ENCODE measurements at regions not wholly inside any gene's neighbourhood (a gene's known extent, or its start where the extent isn't known, plus 50 kb on each side); places are given as distances from the start of the nearest gene placed in this dataset.

DNA sequence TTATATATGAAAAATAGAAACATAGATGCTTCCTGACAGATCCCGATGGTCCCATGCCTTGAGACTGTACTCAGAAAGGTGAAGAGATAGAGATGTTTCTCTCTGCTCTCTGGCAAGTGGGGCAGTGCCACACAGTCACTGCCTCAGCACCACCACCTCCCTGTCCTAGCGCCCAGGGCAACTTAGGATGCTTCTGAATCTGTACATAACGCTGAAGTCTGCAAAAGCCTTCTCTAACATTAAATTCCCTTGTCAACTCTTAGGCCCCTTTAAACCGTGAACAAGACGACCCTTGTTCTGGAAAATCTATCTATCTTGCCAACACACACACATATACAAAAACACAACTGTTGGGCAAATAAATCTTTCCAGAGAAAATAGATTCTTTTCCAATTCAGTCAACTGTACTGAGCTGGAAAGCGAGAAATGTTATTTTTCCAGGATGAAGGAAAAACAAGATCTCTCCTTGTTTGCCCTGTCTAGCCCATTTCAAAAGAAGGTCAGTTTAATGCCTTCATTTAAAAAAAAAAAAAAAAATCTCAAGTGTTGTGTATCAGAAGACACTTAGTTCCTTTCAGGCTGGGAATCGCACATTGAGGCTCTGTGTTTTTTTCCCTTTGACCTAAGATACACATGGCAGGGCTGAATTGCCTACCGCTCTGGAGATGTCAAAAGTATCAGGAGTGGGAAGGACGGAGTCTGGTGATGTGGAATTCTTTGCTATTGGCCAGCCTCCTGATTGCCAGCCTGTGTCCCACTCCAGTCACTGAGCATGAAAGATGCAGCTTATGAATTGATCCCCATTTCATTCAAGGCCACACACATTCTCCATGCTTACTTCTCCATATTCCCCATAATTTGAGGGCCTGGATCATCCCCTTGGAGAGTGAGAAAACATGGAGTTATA lies 241.4 kb downstream of the LACC1 start:
- TF ChIP-seq GATA3 (IDR thresholded peaks at IDR 0.05; ENCODE audit: low read depth, low read length) (no peak), GATA2 (IDR thresholded peaks at IDR 0.05; ENCODE audit: low read depth, low read length) (no peak)

DNA sequence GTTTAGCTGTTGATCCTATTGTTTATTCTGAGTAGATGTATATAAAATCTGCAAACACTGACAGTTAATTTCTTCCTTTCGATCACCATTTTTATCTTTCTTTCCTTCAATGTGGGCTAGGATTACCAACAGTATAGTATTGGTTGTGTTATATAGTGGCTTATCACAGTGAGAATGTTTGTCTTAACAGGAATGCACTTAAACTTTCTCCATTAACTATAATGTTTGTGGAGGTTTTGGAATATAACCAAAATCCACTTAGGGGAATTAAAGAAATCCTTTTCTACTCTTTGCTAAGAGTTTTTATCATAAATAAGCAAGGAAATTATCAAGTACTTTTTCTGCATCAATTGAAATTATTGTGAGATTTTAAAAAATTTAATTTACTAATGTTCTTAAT lies 244.6 kb downstream of the LACC1 start:
- TF ChIP-seq GATA2 (IDR thresholded peaks at IDR 0.05; ENCODE audit: low read depth, low read length) (no peak), GATA3 (IDR thresholded peaks at IDR 0.05; ENCODE audit: low read depth, low read length) (no peak)

DNA sequence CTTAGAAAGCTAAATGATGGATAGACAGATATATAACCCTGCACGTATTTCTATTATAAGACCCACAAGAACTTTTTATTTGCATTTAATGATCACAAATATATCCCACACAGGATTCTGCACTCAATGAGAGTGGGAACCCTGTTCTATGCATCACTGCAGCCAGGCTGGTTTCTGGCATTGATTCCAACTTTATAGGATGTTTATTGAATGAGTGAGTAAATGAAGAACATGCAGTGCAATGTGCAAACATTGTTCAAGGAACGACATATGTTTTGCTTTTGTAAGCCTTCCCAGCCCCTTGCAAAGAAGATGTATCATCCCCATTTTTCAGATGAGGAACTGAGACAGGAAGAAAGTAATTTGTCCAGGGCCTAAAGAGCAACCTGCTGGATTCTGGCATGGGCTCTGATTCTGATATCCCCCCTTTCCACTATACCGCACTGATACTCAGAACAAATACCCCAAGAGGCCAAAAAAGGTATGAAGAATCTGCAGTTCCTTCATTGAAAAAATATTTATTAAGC lies 246.3 kb downstream of the LACC1 start:
- TF ChIP-seq GATA3 (IDR thresholded peaks at IDR 0.05; ENCODE audit: low read depth, low read length) (no peak), GATA2 (IDR thresholded peaks at IDR 0.05; ENCODE audit: low read depth, low read length) (no peak)

DNA sequence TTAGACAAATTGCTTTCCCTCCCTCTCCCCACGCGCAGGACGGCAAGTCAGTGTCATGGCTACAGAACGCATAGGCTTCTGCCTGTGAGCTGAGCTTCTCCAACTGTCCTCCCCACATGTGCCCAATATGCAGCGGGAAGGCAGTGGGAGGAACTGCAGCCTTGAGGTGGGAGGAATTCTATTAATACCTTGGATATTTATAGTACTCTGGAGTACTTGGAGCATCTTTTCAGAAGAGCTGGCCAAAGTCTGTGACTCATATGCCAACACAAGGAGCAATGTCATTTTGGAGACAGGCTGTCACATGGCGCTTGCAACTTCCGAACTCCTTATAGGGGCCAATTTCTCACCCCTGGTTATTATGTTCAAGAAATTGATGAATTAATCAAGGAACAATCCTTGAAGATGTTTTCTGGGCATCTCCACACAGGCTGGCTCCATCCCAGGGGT lies 245.0 kb upstream of the SERP2 start:
- TF ChIP-seq GATA3 (IDR thresholded peaks at IDR 0.05; ENCODE audit: low read depth, low read length): no peak
- TF ChIP-seq GATA2 (IDR thresholded peaks at IDR 0.05; ENCODE audit: low read depth, low read length): no peak

DNA sequence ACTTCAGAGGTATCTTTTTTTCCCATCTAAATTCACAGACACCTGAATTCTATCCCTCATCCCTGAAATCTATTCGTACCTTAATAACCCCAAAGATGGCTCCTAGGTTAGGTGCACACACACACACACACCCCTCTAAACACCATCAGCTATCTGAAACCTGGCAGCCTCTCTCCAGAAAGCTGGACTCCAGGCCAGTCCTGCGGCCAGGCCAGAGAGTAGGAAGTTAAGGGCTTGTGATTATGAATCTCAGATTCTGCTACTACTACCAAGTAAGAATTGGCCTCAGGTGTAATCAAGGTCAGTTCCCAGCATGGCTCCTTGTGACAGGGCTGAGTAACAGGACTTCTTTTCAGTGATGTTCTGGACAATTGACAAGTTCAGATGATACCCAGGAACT lies 244.2 kb upstream of the SERP2 start:
- no peak for TF ChIP-seq GATA3 (IDR thresholded peaks at IDR 0.05; ENCODE audit: low read depth, low read length)
- TF ChIP-seq GATA2 (IDR thresholded peaks at IDR 0.05; ENCODE audit: low read depth, low read length): no peak

DNA sequence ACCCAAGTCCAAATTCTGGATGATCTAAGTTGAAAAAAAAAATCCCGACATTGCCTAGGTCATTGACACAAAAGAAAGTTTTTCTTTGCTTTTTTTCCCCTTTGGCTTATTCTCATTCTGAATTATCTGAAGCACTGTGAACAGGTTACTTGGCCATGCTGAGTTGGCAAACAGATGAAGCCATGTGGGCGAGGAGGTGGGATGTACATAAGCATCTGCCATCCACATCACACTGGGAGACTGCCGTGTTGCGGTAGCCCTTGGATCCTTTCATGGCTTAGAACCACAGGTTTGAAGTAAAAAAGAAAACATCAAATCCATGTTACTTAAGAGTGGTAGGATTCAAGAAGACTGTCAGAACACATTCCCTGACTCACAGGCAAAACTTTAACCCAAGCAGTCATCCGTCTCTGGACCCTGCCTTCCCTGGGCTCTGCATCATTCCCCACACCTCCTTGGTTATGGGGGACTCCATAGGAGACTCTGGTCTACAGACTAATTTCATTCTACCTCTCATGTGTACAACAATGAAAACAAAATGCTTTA lies 242.5 kb upstream of the SERP2 start:
- TF ChIP-seq GATA3 (IDR thresholded peaks at IDR 0.05; ENCODE audit: low read depth, low read length): no peak
- TF ChIP-seq GATA2 (IDR thresholded peaks at IDR 0.05; ENCODE audit: low read depth, low read length): no peak

DNA sequence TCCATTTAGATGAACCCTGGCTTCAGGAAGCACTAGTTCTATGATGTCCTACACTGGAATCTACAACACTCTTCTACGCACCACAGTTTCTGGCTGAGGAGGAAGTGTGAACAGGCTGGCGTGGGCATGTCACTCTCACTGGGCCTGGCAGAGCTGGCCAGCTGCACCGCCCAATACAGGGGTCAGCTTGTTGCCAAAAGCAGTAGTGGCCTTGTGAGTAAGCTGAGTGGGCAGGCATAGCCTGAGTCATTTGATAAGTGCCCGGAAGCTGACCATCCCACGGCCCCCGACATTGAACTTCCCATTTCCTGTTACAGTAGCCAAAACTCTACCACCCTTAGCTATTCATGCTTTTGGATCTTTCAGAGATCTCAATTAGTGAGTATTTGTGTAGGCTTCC lies 240.9 kb upstream of the SERP2 start:
- TF ChIP-seq GATA2 (IDR thresholded peaks at IDR 0.05; ENCODE audit: low read depth, low read length) (no peak), GATA3 (IDR thresholded peaks at IDR 0.05; ENCODE audit: low read depth, low read length) (no peak)

DNA sequence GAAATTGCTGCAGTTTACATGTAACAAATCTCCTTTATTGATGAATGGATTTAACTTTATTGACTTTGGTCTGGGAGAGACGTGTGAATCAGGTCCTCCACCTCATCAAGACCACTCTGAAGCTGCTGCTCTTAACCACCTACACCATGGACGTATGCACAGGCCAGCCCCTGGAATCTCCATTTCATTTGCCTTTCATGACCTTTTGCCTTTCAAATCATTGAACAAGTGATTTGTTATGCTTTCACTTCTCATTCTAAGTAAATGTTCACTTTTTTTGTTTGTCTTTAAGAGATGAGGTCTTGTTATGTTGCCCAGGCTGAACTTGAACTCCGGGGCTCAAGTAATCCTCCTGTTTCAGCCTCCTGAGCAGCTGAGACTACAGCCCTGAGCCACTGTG lies 240.0 kb upstream of the SERP2 start:
- TF ChIP-seq GATA3 (IDR thresholded peaks at IDR 0.05; ENCODE audit: low read depth, low read length): no peak
- no peak for TF ChIP-seq GATA2 (IDR thresholded peaks at IDR 0.05; ENCODE audit: low read depth, low read length)

DNA sequence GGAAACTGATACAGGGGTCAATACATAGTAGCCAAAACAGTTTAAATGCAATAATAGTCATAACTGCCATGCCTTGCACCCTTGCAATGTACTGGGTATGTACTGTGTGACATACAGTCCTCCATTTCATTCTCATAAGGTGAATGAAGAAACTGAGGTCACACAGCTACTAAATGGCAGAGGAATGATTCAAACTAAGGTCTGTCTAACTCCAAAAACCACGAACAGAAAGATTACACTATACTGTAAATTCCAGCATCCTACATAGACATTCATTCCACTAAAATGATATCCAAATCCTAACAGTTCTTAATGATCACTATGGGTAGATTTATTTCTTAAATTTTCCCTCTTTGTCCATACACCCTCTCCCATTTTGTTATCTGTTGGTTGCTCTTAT lies 238.1 kb upstream of the SERP2 start:
- TF ChIP-seq GATA2 (IDR thresholded peaks at IDR 0.05; ENCODE audit: low read depth, low read length): no peak
- TF ChIP-seq GATA3 (IDR thresholded peaks at IDR 0.05; ENCODE audit: low read depth, low read length): no peak

DNA sequence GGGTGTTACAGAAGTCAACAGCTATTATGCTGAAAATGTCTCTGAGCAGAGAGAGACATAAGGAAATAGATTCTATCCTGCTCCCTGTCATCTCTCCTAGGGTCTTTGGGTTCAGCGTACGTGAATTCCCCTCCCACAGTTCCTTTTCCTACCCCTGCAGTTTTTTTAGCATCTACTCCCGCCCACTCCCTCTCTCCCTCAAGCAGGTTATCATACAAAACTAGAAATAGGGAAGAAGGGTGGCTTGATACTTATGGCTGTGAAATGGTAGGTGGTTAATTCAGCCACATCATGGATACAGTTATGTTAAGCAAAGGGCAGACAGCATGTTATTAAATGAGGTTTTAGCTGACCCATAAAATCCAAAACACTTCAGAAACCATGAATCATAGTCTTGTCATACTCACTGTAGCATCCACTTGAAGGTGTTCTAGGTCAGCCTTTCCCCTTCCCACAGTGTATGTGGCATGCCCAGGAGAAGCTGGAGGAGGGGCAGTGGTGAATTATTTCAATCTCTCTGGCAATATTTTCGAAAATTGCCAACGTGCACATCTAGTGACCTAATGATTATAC lies 236.8 kb upstream of the SERP2 start:
- no peak for TF ChIP-seq GATA3 (IDR thresholded peaks at IDR 0.05; ENCODE audit: low read depth, low read length)
- no peak for TF ChIP-seq GATA2 (IDR thresholded peaks at IDR 0.05; ENCODE audit: low read depth, low read length)

DNA sequence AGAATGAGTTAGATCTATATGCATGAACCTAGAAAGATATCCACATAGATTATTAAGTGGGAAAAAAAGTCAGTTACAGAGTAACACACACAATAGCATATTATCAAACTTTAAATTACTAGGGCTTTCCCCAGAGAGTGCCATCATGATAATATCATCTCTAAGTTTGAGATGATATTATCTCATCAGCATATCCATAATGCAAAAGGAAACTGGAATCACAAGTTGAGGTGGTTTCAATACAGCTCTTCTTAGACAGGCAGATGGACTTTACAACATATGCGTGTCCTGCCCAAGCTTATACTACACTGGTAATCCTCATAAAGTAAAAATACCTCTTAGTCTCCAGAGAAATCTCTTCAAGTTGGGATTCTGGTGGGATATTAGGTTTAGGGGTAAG lies 236.2 kb upstream of the SERP2 start:
- TF ChIP-seq GATA2 (IDR thresholded peaks at IDR 0.05; ENCODE audit: low read depth, low read length) (no peak), GATA3 (IDR thresholded peaks at IDR 0.05; ENCODE audit: low read depth, low read length) (no peak)

DNA sequence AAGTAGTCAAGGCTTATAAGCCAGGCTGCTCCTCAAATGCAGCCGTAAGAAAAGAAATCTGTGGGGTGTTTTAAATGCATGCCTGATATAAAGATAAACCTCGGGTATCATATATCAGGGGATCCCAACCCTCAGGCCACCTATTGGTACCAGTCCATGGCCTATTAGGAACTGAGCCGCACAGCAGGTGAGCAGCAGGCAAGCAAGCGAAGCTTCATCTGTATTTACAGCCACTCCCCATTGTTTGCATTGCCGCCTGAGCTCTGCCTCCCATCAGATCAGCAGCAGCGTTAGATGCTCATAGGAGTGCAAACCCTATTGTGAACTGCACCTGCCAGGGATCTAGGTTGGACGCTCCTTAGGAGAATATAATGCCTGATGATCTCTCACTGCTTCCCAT lies 233.5 kb upstream of the SERP2 start:
- no peak for TF ChIP-seq GATA3 (IDR thresholded peaks at IDR 0.05; ENCODE audit: low read depth, low read length)
- TF ChIP-seq GATA2 (IDR thresholded peaks at IDR 0.05; ENCODE audit: low read depth, low read length): no peak

DNA sequence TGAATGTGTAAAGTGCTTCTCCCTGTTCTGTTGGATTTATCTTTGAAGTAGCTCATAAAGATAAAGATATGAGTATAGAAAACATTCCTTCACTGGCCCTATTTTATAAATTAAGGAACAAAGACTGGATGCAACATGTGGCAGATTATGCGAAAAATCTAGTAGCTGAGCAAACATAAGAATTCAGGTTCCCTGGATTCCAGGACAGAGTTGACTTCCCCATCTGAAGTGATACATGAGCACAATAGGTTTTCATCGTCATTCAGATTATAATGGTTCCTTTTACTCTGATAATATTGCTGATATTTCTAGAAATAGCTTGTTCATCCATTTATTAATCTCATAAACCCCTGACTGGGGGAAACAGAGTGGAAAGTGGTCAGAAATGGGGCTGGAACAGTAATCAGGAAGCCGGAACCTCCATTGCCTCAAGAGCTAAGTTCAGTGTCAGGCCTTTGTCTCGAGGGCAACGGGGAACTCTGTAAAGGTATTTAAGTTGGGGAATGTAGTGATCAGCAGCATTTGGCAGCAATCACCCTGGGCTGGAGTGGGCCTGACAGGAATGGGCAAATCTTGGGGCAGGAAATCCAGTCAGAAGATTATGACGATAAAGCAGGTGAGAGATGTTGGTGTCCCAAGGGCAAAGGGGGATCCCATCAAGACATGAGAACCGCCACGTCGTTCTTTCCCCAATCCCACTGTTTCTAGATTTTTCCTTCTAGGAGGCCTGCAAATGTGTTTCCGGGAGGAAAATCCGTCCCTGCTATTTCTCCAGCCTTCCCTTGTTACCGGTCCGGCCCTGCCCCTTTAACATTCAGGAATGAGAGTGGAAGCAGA lies 232.5 kb upstream of the SERP2 start:
- TF ChIP-seq GATA2 (IDR thresholded peaks at IDR 0.05; ENCODE audit: low read depth, low read length) (no peak), GATA3 (IDR thresholded peaks at IDR 0.05; ENCODE audit: low read depth, low read length) (no peak)
